ENCODE measurements at regions not wholly inside any gene's neighbourhood (a gene's known extent, or its start where the extent isn't known, plus 50 kb on each side); places are given as distances from the start of the nearest gene placed in this dataset.

DNA sequence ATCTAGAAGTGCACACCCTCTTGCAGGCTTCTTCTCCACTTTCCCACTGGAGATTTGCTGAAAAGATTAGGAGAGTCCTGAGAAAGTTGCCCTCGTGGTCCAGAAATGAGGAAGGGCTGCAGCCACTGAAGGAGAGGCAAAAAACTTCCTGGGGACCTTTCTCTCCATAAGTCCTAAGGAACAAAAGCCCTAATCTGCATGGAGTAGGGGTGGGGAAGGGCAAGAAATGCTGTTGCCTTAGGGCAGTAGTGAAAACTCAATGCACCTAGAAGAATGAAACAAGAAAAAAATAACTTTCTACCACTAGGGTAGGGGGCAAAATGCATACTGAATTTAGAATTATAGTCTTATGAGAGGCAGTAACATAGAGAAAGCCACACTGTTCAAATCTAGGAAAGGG lies 1408.8 kb downstream of the PCDH19 start:
- TF ChIP-seq, protein P1, sequence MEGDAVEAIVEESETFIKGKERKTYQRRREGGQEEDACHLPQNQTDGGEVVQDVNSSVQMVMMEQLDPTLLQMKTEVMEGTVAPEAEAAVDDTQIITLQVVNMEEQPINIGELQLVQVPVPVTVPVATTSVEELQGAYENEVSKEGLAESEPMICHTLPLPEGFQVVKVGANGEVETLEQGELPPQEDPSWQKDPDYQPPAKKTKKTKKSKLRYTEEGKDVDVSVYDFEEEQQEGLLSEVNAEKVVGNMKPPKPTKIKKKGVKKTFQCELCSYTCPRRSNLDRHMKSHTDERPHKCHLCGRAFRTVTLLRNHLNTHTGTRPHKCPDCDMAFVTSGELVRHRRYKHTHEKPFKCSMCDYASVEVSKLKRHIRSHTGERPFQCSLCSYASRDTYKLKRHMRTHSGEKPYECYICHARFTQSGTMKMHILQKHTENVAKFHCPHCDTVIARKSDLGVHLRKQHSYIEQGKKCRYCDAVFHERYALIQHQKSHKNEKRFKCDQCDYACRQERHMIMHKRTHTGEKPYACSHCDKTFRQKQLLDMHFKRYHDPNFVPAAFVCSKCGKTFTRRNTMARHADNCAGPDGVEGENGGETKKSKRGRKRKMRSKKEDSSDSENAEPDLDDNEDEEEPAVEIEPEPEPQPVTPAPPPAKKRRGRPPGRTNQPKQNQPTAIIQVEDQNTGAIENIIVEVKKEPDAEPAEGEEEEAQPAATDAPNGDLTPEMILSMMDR (IDR thresholded peaks at IDR 0.05): no peak
- TF ChIP-seq POLR2A (IDR thresholded peaks at IDR 0.05) (no peak), POLR2AphosphoS5 (IDR thresholded peaks at IDR 0.05) (no peak)
